H1 (cell line): ENCODE measurements at regions not wholly inside any gene's neighbourhood (a gene's known extent, or its start where the extent isn't known, plus 50 kb on each side); places are given as distances from the start of the nearest gene placed in this dataset.

Source experiments
- CTCF ChIA-PET: fragments of 300-600 bp; sonication (Branson Sonifier 250); formaldehyde crosslinking; loops from one replicate; lab custom pipeline; 2021; ENCODE audit not compliant: partially characterized antibody; lab: Charles Lee
- POLR2A ChIA-PET: fragments of 300-600 bp; sonication (Branson Sonifier 250); formaldehyde crosslinking; loops from one replicate; lab custom pipeline; 2021; ENCODE audit warnings: inconsistent platforms; ENCODE audit not compliant: partially characterized antibody; lab: Charles Lee
- DNase-seq, 2 experiments: peaks; one replicate each; pipeline versions ENCODE4 v3.0.0 to v3.0.0-alpha.2; 2010 to 2022; ENCODE audit warnings: low spot score in 2 of 2, low read depth in 1 of 2, mixed read lengths in 1 of 2
- FAIRE-seq: peaks from 2 replicates; lab custom pipeline; 2011; peaks lifted over from hg19 to GRCh38; lab: Jason Lieb, UNC
- H2AFZ ChIP-seq: 2 replicates; pipeline ENCODE4 v1.8.1; 2012; ENCODE audit warnings: low read length, inconsistent platforms
- H2AK5ac ChIP-seq: 2 replicates; pipeline ENCODE4 v1.6.1; 2013; ENCODE audit warnings: low read depth, low read length
- H2BK120ac ChIP-seq: replicated peaks from 2 replicates; pipeline ENCODE3; 2013; ENCODE audit warnings: low read depth, low read length, inconsistent platforms
- H2BK12ac ChIP-seq: 2 replicates; pipeline ENCODE4 v1.6.1; 2013; ENCODE audit warnings: low read depth, low read length
- H2BK15ac ChIP-seq: 2 replicates; pipeline ENCODE4 v1.6.1; 2013; ENCODE audit warnings: low read length
- H2BK20ac ChIP-seq: 2 replicates; pipeline ENCODE4 v1.6.1; 2013; ENCODE audit warnings: low read length
- H2BK5ac ChIP-seq: 2 replicates; pipeline ENCODE4 v1.6.1; 2013; ENCODE audit warnings: low read depth, low read length
- H3K14ac ChIP-seq: 2 replicates; pipeline ENCODE4 v1.6.1; 2013; ENCODE audit warnings: inconsistent platforms; ENCODE audit not compliant: insufficient read length
- H3K18ac ChIP-seq: 2 replicates; pipeline ENCODE4 v1.6.1; 2013; ENCODE audit warnings: low read length; ENCODE audit errors: extremely low read depth
- H3K23ac ChIP-seq: 2 replicates; pipeline ENCODE4 v1.6.1; 2013; ENCODE audit warnings: inconsistent platforms; ENCODE audit not compliant: insufficient read length
- H3K23me2 ChIP-seq: 2 replicates; pipeline ENCODE4 v1.6.1; 2013; ENCODE audit warnings: low read depth, low read length
- H3K27ac ChIP-seq: 2 replicates; pipeline ENCODE4 v1.6.1; 2011; ENCODE audit warnings: low read depth, low read length, inconsistent platforms
- H3K27me3 ChIP-seq, 4 experiments: replicated peaks in 1 of 4; 1 replicate in 1 of 4; 2 replicates in 3 of 4; pipeline versions ENCODE4 v1.6.1 to v1.8.1; 2011 to 2013; ENCODE audit warnings: low read length in 3 of 4, mild to moderate bottlenecking in 3 of 4, inconsistent platforms in 2 of 4, mixed read lengths in 2 of 4, moderate library complexity in 1 of 4; ENCODE audit not compliant: control insufficient read depth in 3 of 4, insufficient read depth in 3 of 4; ENCODE audit errors: extremely low read depth in 1 of 4
- H3K36me3 ChIP-seq, 4 experiments: 2 replicates each; pipeline versions ENCODE4 v1.6.1 to v1.8.1; 2011 to 2013; ENCODE audit warnings: mild to moderate bottlenecking in 4 of 4, low read length in 3 of 4, moderate library complexity in 2 of 4, control low read depth in 1 of 4, inconsistent platforms in 1 of 4; ENCODE audit not compliant: insufficient read depth in 4 of 4, control insufficient read depth in 2 of 4
- H3K4ac ChIP-seq: replicated peaks from 2 replicates; pipeline ENCODE3; 2013; ENCODE audit warnings: low read length, low read depth, mixed read lengths, inconsistent platforms; ENCODE audit not compliant: insufficient read length
- H3K4me1 ChIP-seq, 4 experiments: replicated peaks in 1 of 4; 1 replicate in 1 of 4; 2 replicates in 3 of 4; pipeline versions ENCODE4 v1.6.1 to v1.8.1; 2011 to 2013; ENCODE audit warnings: low read length in 3 of 4, inconsistent platforms in 2 of 4, mixed read lengths in 1 of 4; ENCODE audit not compliant: insufficient read depth in 4 of 4, control insufficient read depth in 3 of 4
- H3K4me2 ChIP-seq, 2 experiments: 2 replicates each; pipeline versions ENCODE4 v1.6.1 to v1.8.1; 2011 to 2013; ENCODE audit warnings: low read depth in 2 of 2, low read length in 2 of 2, control low read depth in 1 of 2, inconsistent platforms in 1 of 2, mild to moderate bottlenecking in 1 of 2; ENCODE audit not compliant: insufficient read depth in 1 of 2
- H3K4me3 ChIP-seq, 4 experiments: fragments of 200-600, 300-600 bp in 1 of 4; sonication (generic), shearing (Covaris generic), sonication (Bioruptor Twin) in 1 of 4; 2 replicates each; pipeline versions ENCODE4 v1.5.1 to v1.8.1; 2011 to 2016; ENCODE audit warnings: low read length in 4 of 4, low read depth in 3 of 4, control low read depth in 2 of 4, inconsistent platforms in 2 of 4, mild to moderate bottlenecking in 2 of 4, mixed read lengths in 1 of 4, moderate library complexity in 1 of 4; ENCODE audit not compliant: insufficient read depth in 2 of 4; ENCODE audit errors: extremely low read depth in 1 of 4
- H3K56ac ChIP-seq: replicated peaks from 2 replicates; pipeline ENCODE3; 2013; ENCODE audit warnings: low read depth, mild to moderate bottlenecking, mixed read lengths, low read length, inconsistent platforms; ENCODE audit not compliant: insufficient read length
- H3K79me1 ChIP-seq: 2 replicates; pipeline ENCODE4 v1.6.1; 2013; ENCODE audit warnings: low read depth, low read length, control low read depth
- H3K79me2 ChIP-seq, 2 experiments: 2 replicates each; pipeline versions ENCODE4 v1.6.1 to v1.8.1; 2012 to 2013; ENCODE audit warnings: low read length in 2 of 2, mild to moderate bottlenecking in 2 of 2, inconsistent platforms in 1 of 2; ENCODE audit not compliant: insufficient read depth in 2 of 2, control insufficient read depth in 1 of 2
- H3K9ac ChIP-seq, 4 experiments: replicated peaks in 1 of 4; 1 replicate in 1 of 4; 2 replicates in 3 of 4; pipeline versions ENCODE4 v1.6.1 to v1.8.1; 2011 to 2013; ENCODE audit warnings: low read depth in 3 of 4, low read length in 3 of 4, control low read depth in 2 of 4, mild to moderate bottlenecking in 2 of 4, moderate library complexity in 2 of 4, inconsistent platforms in 1 of 4; ENCODE audit errors: extremely low read depth in 1 of 4
- H3K9me3 ChIP-seq, 2 experiments: 2 replicates each; pipeline versions ENCODE4 v1.6.1 to v1.8.1; 2012 to 2013; ENCODE audit warnings: mild to moderate bottlenecking in 2 of 2, moderate library complexity in 2 of 2, control low read depth in 1 of 2, inconsistent platforms in 1 of 2, low read depth in 1 of 2, low read length in 1 of 2, mixed read lengths in 1 of 2; ENCODE audit not compliant: insufficient read depth in 2 of 2
- H4K20me1 ChIP-seq, 2 experiments: replicated peaks in 1 of 2; 2 replicates each; pipeline versions ENCODE3 to v1.8.1; 2011 to 2013; ENCODE audit warnings: inconsistent platforms in 2 of 2, low read length in 2 of 2, mild to moderate bottlenecking in 1 of 2; ENCODE audit not compliant: insufficient read depth in 2 of 2, control insufficient read depth in 1 of 2
- H4K5ac ChIP-seq: 2 replicates; pipeline ENCODE4 v1.6.1; 2013; ENCODE audit warnings: low read length, low read depth, mixed read lengths, inconsistent platforms; ENCODE audit not compliant: insufficient read length
- H4K8ac ChIP-seq: 2 replicates; pipeline ENCODE4 v1.8.0; 2013; ENCODE audit warnings: mild to moderate bottlenecking, moderate library complexity, low read length, inconsistent platforms; ENCODE audit not compliant: insufficient read depth; ENCODE audit errors: extremely low read depth
- H4K91ac ChIP-seq: replicated peaks from 2 replicates; pipeline ENCODE3; 2013; ENCODE audit warnings: low read length, mixed read lengths, inconsistent platforms; ENCODE audit not compliant: insufficient read length
- CHD2 ChIP-seq: IDR thresholded peaks from 2 replicates; pipeline ENCODE4 v1.6.1; 2012; ENCODE audit warnings: low read length, improper control_type of control experiment
- EGR1 ChIP-seq: IDR thresholded peaks from 2 replicates; pipeline ENCODE4 v1.6.1; 2011; ENCODE audit warnings: low read depth, low read length, borderline replicate concordance
- EP300 ChIP-seq, 2 experiments: IDR thresholded peaks; 1 replicate in 1 of 2; 2 replicates in 1 of 2; pipeline ENCODE4 v1.6.1; 2011 to 2012; ENCODE audit warnings: low read depth in 2 of 2, low read length in 2 of 2, mild to moderate bottlenecking in 2 of 2, borderline replicate concordance in 1 of 2, inconsistent platforms in 1 of 2, moderate library complexity in 1 of 2
- GTF2F1 ChIP-seq: IDR thresholded peaks from 2 replicates; pipeline ENCODE4 v1.6.1; 2012; ENCODE audit warnings: low read depth, low read length, improper control_type of control experiment, borderline replicate concordance
- JUND ChIP-seq: IDR thresholded peaks from 2 replicates; pipeline ENCODE4 v1.6.1; 2011; ENCODE audit warnings: mild to moderate bottlenecking, improper control_type of control experiment, low read length
- KDM4A ChIP-seq: IDR thresholded peaks from one replicate; pipeline ENCODE4 v1.7.1; 2012; ENCODE audit warnings: low read depth, mild to moderate bottlenecking, moderate library complexity, low read length, inconsistent platforms; ENCODE audit not compliant: severe bottlenecking
- KDM5A ChIP-seq: fragments of 200-600 bp; IDR thresholded peaks from 2 replicates; pipeline ENCODE4 v1.7.1; 2012; ENCODE audit warnings: mild to moderate bottlenecking, low read length, inconsistent platforms, mixed read lengths
- PHF8 ChIP-seq: fragments of 200-600 bp; sonication (generic); conservative IDR thresholded peaks from 2 replicates; pipeline ENCODE4 v1.7.1; 2012; ENCODE audit warnings: low read depth, mild to moderate bottlenecking, inconsistent platforms, low read length, moderate library complexity
- RAD21 ChIP-seq, 2 experiments: IDR thresholded peaks in 1 of 2; conservative IDR thresholded peaks in 1 of 2; 2 replicates each; pipeline ENCODE4 v1.6.1; 2011; ENCODE audit warnings: low read depth in 2 of 2, low read length in 2 of 2, improper control_type of control experiment in 1 of 2, inconsistent platforms in 1 of 2, mild to moderate bottlenecking in 1 of 2, moderate library complexity in 1 of 2
- SIRT6 ChIP-seq: IDR thresholded peaks from one replicate; pipeline ENCODE4 v1.7.1; 2012; ENCODE audit warnings: low read length, inconsistent platforms
- SP1 ChIP-seq: IDR thresholded peaks from 2 replicates; pipeline ENCODE4 v1.6.1; 2011; ENCODE audit warnings: low read depth, low read length
- SP2 ChIP-seq: IDR thresholded peaks from 2 replicates; pipeline ENCODE4 v1.6.1; 2012; ENCODE audit warnings: mild to moderate bottlenecking, low read length, inconsistent platforms
- SP4 ChIP-seq: IDR thresholded peaks from 2 replicates; pipeline ENCODE4 v1.6.1; 2012; ENCODE audit warnings: low read length, inconsistent platforms
- YY1 ChIP-seq: IDR thresholded peaks from 2 replicates; pipeline ENCODE4 v1.6.1; 2011; ENCODE audit warnings: low read depth, mild to moderate bottlenecking, low read length
- ZNF274 ChIP-seq: IDR thresholded peaks from 2 replicates; pipeline ENCODE4 v1.7.0; 2012; ENCODE audit warnings: low read length, borderline replicate concordance; ENCODE audit errors: extremely low read depth
- WGBS, 2 experiments: shearing (Covaris generic) in 1 of 2; methylation state at CpG; one replicate each; pipeline versions ENCODE4 v1.1.6 to v1.1.7; 2013 to 2015; ENCODE audit warnings: low lambda C conversion rate in 2 of 2, mixed read lengths in 2 of 2, inconsistent platforms in 1 of 2, low coverage in 1 of 2, missing lambda C conversion rate in 1 of 2; ENCODE audit not compliant: insufficient replicate concordance in 2 of 2, insufficient coverage in 1 of 2, insufficient read length in 1 of 2; ENCODE audit errors: extremely low coverage in 1 of 2, missing lambda C conversion rate in 1 of 2; 5-methylcytosine and 5-hydroxymethylcytosine counted together
- TF ChIP-seq, protein P1 (sequence below): IDR thresholded peaks from 2 replicates; pipeline ENCODE4 v1.6.1; 2012; ENCODE audit warnings: inconsistent platforms

DNA sequence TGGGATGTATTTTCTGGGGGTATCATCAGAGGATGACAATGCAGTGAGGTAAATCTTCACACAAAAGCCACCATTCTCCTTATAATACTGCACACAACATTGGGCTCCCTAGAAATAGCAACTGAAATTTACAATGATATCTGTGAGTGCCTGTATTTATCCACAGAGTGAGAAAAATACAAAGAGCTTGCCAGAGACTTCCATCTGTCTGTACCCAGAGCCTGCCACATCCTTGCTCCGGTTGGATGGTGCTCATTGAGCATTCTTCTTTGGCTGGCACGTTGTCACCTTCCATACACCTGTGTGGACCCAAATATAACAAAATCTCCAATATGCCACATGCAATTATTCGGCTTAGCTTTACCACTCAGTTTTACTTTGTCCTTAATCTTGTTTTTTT, 189.5 kb upstream of the UFM1 start:
- no peak overlapping the region for H2BK15ac ChIP-seq
- H3K4me1 ChIP-seq = no peaks in the 10 kb centered on the region
- H2AK5ac ChIP-seq = no peak overlapping the region
- H2BK20ac ChIP-seq = no peak overlapping the region
- no peaks in the 10 kb centered on the region for H3K36me3 ChIP-seq
- FAIRE-seq = no peak
- no peak overlapping the region for H3K4ac ChIP-seq
- ChIA-PET POLR2A (no interaction called here), CTCF (interaction anchor here (0.8 kb wide), 2 partner anchors 63 to 426 kb away, joined by 3 to 4 read pairs; no protein-coding TSS in a partner anchor)
- no peak overlapping the region for H4K91ac ChIP-seq
- no peak overlapping the region for H3K23ac ChIP-seq
- H2BK120ac ChIP-seq = no peak overlapping the region
- WGBS, 2 experiments = 87% methylated on average over 3 of the region's 3 CpGs; no CpG with 5 or more reads in 1 of the 2 experiments
- no peaks in the 10 kb centered on the region for H4K20me1 ChIP-seq
- H3K79me1 ChIP-seq = no peaks in the 10 kb centered on the region
- H2BK12ac ChIP-seq = no peak overlapping the region
- H3K4me3 ChIP-seq = no peak overlapping the region
- H4K5ac ChIP-seq = no peak overlapping the region
- H3K79me2 ChIP-seq = no peaks in the 10 kb centered on the region
- H3K56ac ChIP-seq = no peak overlapping the region
- H3K9ac ChIP-seq = no peak overlapping the region
- H3K18ac ChIP-seq = no peak overlapping the region
- no peak overlapping the region for H4K8ac ChIP-seq
- H3K27ac ChIP-seq = no peak overlapping the region
- no peak overlapping the region for H3K14ac ChIP-seq
- DNase-seq = no peak
- H3K27me3 ChIP-seq = no peaks in the 10 kb centered on the region
- H2AFZ ChIP-seq = no peak overlapping the region
- no peak overlapping the region for H3K4me2 ChIP-seq
- H3K9me3 ChIP-seq = no peaks in the 10 kb centered on the region
- H3K23me2 ChIP-seq = no peaks in the 10 kb centered on the region
- no peak overlapping the region for H2BK5ac ChIP-seq
- TF ChIP-seq SP4 (no peak), KDM5A (no peak), SP1 (no peak), SIRT6 (no peak), EP300 (IDR thresholded peaks at IDR 0.05; ENCODE audit: borderline replicate concordance in 1 of 2, low read depth in 2 of 2, low read length in 2 of 2) (no peak), ZNF274 (no peak), JUND (no peak), SP2 (no peak), YY1 (no peak), PHF8 (no peak), KDM4A (no peak), CHD2 (no peak), RAD21 (IDR thresholded peaks at IDR 0.05 in 1 of 2, conservative IDR thresholded peaks at IDR 0.05 in 1 of 2; ENCODE audit: low read depth in 2 of 2, low read length in 2 of 2) (no peak), EGR1 (no peak), GTF2F1 (no peak)
- TF ChIP-seq, protein P1, sequence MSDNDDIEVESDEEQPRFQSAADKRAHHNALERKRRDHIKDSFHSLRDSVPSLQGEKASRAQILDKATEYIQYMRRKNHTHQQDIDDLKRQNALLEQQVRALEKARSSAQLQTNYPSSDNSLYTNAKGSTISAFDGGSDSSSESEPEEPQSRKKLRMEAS = no peak
